HFFc6 (cell line): ENCODE measurements at regions not wholly inside any gene's neighbourhood (a gene's known extent, or its start where the extent isn't known, plus 50 kb on each side); places are given as distances from the start of the nearest gene placed in this dataset.
"Not testable (repeated sequence)": the region's sequence is repeated elsewhere in the genome, so short reads cannot be mapped to it uniquely, and the experiment has no call there.

Experiments
- DNase-seq: peaks from one replicate; pipeline ENCODE4 v3.0.0-alpha.2; 2018
- H3K27ac Mint-ChIP-seq: 2 replicates; pipeline ENCODE4 v1.8.0; 2020; ENCODE audit warnings: mild to moderate bottlenecking, mixed read lengths
- H3K27me3 Mint-ChIP-seq: 2 replicates; pipeline ENCODE4 v1.8.0; 2021; ENCODE audit warnings: mild to moderate bottlenecking, moderate library complexity, mixed read lengths; ENCODE audit not compliant: insufficient read depth
- H3K36me3 Mint-ChIP-seq: 2 replicates; pipeline ENCODE4 v1.8.0; 2021; ENCODE audit warnings: low read depth, mixed read lengths
- H3K4me1 Mint-ChIP-seq: 2 replicates; pipeline ENCODE4 v1.8.0; 2020; ENCODE audit warnings: low read depth, mixed read lengths
- H3K4me3 Mint-ChIP-seq: 2 replicates; pipeline ENCODE4 v1.8.0; 2020; ENCODE audit warnings: mild to moderate bottlenecking, moderate library complexity, mixed read lengths
- H3K9me3 Mint-ChIP-seq: 2 replicates; pipeline ENCODE4 v1.8.0; 2020; ENCODE audit warnings: mild to moderate bottlenecking, mixed read lengths
- CTCF ChIP-seq: fragments of 200-600 bp; sonication (generic); IDR thresholded peaks from 2 replicates; pipeline ENCODE4 v1.5.0; 2021; ENCODE audit warnings: antibody characterized with exemption, mild to moderate bottlenecking

GRCh38 chr5:163108351-163108750 lies 329.0 kb upstream of the CCNG1 start:
- Mint-ChIP-seq H3K27me3 (no peaks in the 10 kb centered on the region), H3K9me3 (peaks cover 27% of the 10 kb centered on the region), H3K36me3 (no peaks in the 10 kb centered on the region), H3K27ac (no peak overlapping the region), H3K4me1 (no peaks in the 10 kb centered on the region), H3K4me3 (no peak overlapping the region)
- no peak for TF ChIP-seq CTCF
- DNase-seq = no peak

- no peak for TF ChIP-seq CTCF
- no peaks in the 10 kb centered on the region for H3K36me3 Mint-ChIP-seq
- no peak overlapping the region for H3K4me3 Mint-ChIP-seq
- H3K27me3 Mint-ChIP-seq = no peaks in the 10 kb centered on the region
- DNase-seq = no peak
- H3K27ac Mint-ChIP-seq = no peak overlapping the region
- no peaks in the 10 kb centered on the region for H3K4me1 Mint-ChIP-seq
- H3K9me3 Mint-ChIP-seq = peaks cover 36% of the 10 kb centered on the region
These were observed 322.4 kb upstream of the CCNG1 start for GRCh38 chr5:163115011-163115410.

GRCh38 chr5:163116618-163117017 lies 320.8 kb upstream of the CCNG1 start:
- H3K4me1 Mint-ChIP-seq, H3K36me3 Mint-ChIP-seq, DNase-seq, H3K4me3 Mint-ChIP-seq, H3K27me3 Mint-ChIP-seq, H3K27ac Mint-ChIP-seq: not testable (repeated sequence)
- H3K9me3 Mint-ChIP-seq = peaks cover 43% of the 10 kb centered on the region

- no peaks in the 10 kb centered on the region for H3K36me3 Mint-ChIP-seq
- no peak overlapping the region for H3K4me3 Mint-ChIP-seq
- no peak for DNase-seq
- H3K9me3 Mint-ChIP-seq = peaks cover 13% of the 10 kb centered on the region
- H3K27me3 Mint-ChIP-seq = no peaks in the 10 kb centered on the region; the same call in 1 of the 2 replicates
- no peak overlapping the region for H3K27ac Mint-ChIP-seq
- H3K4me1 Mint-ChIP-seq = no peaks in the 10 kb centered on the region
- no peak for TF ChIP-seq CTCF
These were observed 303.3 kb upstream of the CCNG1 start for GRCh38 chr5:163134061-163134460.

- Mint-ChIP-seq H3K4me1 (no peaks in the 10 kb centered on the region), H3K27me3 (no peaks in the 10 kb centered on the region), H3K36me3 (no peaks in the 10 kb centered on the region), H3K4me3 (no peak overlapping the region), H3K9me3 (peaks cover 6% of the 10 kb centered on the region), H3K27ac (no peak overlapping the region)
- DNase-seq = no peak
- no peak for TF ChIP-seq CTCF
These were observed 301.5 kb upstream of the CCNG1 start for GRCh38 chr5:163135849-163136248.

GRCh38 chr5:163161512-163161911 lies 275.9 kb upstream of the CCNG1 start:
- H3K27me3 Mint-ChIP-seq = no peaks in the 10 kb centered on the region
- no peak for DNase-seq
- H3K36me3 Mint-ChIP-seq = no peaks in the 10 kb centered on the region
- H3K9me3 Mint-ChIP-seq = peaks cover 38% of the 10 kb centered on the region
- no peaks in the 10 kb centered on the region for H3K4me1 Mint-ChIP-seq
- no peak overlapping the region for H3K4me3 Mint-ChIP-seq
- H3K27ac Mint-ChIP-seq = no peak overlapping the region
- no peak for TF ChIP-seq CTCF
